GM19468 (cell line): ENCODE measurements at regions not wholly inside any gene's neighbourhood (a gene's known extent, or its start where the extent isn't known, plus 50 kb on each side); places are given as distances from the start of the nearest gene placed in this dataset.

Experiments used
- ATAC-seq: cut with Tn5 transposase; IDR thresholded peaks from one replicate; pipeline ENCODE4 v1.9.1; 2021; ENCODE audit warnings: mild to moderate bottlenecking, moderate library complexity, moderate number of reproducible peaks; ENCODE audit not compliant: unreplicated experiment; ENCODE audit errors: extremely low read depth

DNA sequence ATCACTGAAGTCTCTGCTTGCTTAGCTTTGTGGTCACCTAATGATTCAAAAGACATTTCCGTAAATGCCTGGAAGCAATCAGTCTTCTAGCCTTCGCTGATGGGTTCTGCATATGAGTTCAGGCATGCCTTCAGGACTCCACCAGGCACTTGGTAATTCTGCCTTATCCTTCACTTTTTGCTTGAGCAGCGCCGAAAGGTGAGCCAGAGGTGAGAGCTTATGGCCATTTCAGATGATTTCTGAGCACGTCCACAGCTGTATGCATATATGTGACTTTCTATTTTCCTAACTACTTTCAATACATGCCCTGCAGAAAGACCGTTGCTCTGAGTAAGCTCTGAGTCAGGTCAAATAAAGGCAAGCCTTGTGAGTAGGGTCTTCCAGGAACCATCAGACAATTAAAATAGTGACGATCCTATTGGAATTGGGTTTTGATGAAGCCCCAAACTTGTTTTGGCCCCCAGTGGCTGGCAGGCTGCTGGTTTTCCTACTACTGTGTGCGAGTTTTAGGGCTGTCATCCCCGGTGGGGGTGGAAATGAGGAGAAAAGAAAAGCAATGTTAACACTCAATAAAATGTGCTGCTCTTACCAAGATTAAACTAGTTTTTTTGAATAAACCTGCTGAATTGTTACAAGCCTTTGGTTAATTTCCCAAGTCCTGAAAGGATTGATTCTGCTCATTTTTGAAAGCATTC, 154.4 kb upstream of the AKR1E2 start:
- ATAC-seq: no peak

DNA sequence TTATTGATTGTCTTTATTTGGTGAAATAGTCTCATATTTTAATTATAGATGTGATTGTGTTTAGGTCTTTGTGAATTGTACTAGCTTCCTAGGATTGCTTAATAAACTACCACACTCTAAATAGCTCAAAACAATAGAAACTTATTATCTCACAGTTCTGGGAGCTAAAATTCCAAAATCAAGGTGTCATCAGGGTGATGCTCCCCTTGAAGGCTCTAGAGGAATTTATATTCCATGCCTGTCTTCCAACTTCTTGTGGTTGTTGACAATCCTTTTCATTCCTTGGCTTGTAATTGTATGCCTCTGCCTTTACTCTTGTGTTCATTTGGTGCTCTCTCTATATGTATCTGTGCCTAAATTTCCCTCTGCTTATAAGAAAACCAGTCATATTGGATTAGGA, 155.3 kb upstream of the AKR1E2 start:
- no peak for ATAC-seq

DNA sequence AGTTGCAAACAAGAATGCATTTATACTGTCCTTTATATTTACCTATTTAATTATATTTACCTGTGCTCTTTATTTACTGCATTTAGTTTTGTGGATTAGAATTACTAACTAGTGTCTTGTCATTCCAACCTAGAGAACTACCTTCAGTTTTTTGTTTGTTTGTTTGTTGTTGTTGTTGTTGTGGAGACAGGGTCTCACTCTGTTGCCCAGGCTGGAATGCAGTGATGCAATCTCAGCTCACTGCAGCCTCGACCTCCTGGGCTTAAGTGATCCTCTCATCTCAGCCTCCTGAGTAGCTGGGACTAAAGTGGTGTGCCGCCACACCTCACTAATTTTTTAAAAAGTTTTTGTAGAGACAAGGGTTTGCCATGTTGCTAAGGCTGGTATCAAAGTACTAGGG, 156.4 kb upstream of the AKR1E2 start:
- no peak for ATAC-seq

- peak; percentile 67 for ATAC-seq
Observed at GRCh38 chr10:4663162-4663992, 162.6 kb upstream of the AKR1E2 start.

DNA sequence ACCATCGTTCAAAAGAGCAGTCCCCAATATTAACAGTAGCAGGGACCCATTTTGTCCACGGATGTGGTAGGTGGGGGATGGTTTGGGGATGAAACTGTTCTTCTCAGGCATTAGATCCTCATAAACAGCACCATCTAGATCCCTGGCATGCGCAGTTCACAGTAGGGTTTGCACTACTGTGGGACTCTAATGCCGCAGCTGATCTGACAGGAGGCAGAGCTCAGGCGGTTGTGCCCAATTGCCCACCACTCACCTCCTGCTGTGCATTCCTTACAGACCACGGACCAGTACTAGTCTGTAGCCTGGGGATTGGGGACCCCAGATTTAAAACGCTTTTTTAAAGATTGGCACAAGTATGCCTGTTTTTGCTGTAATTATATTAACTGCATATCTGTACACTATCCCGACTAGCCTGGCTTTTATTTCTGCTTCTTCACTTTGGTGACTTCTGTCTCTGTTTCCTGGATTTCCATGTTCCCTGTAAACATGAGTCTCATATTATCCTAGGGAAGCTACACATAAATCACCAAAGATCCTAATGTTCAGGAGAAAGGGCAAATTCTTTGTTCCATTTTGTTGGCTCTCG, 163.3 kb upstream of the AKR1E2 start:
- no peak for ATAC-seq

- no peak for ATAC-seq
Observed at GRCh38 chr10:4661511-4662255, 164.3 kb upstream of the AKR1E2 start.

DNA sequence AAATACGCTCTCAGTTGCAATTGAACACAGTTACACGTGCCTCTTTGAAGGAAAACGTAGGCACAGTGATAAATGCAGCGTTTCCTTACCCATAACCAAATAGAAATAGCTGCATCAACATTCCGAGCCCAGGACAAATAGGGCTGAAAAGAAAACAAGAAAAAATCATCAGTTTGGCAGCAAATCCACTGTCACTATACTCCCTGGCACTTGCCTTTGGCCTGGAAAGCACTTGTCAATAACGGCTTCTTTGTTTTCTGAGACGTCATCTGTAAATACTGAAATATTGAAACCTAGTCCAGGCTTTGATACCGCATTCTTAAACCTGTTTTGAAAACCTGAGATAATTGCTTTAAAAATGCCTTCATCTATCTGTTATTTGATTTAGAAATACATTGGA, 167.2 kb upstream of the AKR1E2 start:
- no peak for ATAC-seq

- ATAC-seq: no peak
Observed at GRCh38 chr10:4656576-4657194, 169.3 kb upstream of the AKR1E2 start.

DNA sequence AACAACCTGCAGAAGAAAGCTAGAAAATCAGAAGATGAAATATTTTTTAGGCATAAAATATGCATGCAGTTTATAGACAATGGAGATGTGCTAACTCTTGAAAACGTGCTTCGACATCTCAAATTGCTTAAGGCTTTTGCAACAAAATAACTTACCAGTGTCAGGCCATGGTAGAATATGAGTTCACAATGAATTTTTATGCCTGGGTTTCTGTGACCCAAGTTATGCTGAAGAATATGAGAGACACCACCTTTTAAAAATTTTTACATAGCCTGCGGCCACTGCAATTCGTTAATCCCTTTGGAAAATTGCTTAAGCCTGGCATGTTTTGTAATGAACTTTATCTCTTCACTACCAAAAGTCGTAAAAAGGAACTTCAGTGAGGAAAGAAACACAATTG, 170.1 kb upstream of the AKR1E2 start:
- ATAC-seq: no peak

GRCh38 chr10:4655406-4655805, 170.6 kb upstream of the AKR1E2 start:
- no peak for ATAC-seq

DNA sequence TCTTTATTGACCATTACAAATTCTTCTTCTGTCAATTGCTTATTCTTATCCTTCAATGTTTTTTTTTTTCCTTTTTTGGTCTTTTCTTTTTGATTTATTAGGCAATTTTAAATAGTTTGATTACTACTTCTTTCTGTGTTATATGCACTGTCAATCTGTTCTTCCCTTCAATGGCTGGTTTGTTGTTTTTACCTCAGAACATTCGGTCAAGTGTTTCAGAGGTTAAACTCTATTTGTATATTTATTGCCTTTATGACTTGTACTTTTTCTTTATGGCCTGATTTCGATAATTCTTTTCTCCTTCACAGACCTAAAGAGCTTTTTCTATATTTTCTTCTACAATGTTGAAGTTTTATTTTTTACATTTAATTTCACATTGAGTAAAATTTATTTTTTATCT, 171.5 kb upstream of the AKR1E2 start:
- no peak for ATAC-seq

DNA sequence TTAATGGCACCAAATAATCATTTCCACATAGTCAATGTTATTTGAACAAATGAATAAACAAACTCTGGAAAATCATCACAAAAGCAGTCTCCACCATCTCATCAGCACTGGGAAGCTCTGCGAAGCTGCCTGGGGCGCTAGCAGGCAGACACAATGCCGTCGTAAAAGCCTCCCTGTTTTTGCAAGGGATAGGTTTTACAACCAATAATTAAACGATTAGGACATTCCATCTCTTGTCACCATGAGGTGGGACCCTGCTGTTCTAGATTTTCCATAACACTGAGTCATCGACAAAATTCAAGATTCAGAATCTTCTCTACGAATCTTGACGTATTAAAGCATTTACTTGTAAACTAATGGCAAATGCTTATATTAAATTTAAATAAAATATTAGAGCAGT, 172.8 kb upstream of the AKR1E2 start:
- no peak for ATAC-seq

DNA sequence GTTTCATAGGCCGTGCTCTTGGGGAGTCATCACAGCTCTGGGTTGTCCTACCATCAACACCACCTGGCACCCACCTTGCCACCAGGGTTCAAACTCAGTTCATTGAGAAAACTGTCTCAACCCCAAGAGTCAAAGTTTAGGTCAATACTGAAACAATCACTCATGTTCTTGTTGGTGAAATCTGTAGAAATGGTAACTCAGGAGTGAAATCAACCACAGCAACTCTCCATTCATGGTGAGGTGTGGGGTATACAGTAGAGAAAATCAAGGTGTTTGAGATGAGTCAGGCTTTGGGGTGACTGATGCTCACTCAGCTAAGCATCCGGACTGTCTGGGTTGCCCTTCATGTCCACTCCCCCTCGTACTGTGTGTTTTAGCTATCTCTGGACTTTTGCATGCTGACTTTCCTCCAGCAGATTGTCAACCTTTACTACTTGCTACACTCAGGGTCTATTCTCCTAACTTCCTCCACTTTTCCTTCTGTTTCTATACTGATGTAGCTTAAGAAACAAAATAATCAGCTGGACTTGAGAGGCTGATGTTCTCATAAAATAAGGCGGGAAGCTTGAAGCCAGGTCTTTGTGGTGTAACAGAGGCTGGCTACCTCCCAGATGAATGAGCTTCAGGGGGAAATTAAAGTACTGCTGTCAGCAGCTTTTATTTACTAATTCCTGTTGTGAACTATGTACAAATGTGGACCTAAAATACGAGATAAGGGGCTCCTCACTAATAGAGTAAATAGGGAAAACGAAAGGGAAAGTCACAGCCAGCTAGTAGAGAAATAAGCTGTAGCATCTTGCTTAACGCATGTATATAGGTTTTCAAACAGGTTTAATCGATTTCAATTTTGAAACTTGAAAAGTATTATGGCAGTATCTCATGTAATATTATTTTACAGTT, 173.6 kb upstream of the AKR1E2 start:
- no peak for ATAC-seq

DNA sequence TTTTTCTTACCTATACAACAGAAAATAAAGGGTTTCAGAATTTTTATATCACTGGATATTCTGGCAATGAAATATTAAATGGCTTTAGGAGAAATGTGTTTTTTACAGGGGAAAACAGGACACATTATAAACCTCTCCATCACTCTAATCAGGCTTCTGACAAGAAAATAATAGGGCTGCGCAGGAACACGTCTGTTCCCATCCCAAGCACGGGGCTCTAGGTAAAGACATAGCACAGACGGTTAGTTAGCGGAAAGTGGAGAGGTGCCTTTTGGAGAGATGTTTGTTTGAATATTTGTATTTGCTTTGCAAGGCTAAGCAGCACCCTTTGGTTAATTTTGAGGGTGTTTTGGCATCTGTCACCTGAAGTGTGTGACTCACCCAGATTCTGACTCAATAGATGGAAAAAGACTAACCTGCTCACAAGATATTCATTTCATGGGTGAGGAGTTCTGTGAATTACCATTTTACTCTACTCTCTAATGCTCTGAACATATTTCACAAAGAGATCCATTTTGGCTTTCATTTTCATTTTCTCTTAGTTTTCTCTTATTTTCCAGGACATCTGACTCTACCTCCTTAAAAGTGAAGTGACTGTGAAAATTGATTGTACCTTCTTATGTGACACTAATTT, 174.5 kb upstream of the AKR1E2 start:
- ATAC-seq: no peak

DNA sequence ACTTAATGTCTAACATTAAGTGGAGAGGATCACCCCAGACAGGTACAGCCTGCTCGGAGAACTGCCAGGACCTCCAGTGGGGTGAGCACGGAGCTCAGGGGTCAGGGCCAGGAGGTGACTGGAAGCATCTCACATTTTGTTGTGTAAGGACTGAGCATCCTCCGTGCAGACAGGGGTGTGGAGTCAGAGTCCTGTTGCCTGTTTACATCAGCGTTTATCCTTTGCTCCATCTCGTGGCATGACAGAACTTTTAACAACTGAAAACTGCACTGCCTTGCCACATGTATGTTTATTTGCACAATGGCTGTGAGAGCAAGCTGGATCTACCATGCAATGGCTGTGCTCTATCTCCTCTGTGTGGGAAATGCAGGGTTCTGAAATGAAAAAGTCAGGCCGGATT, 175.4 kb upstream of the AKR1E2 start:
- ATAC-seq: no peak

- ATAC-seq: no peak
Observed at GRCh38 chr10:4649886-4650508, 176.0 kb upstream of the AKR1E2 start.

DNA sequence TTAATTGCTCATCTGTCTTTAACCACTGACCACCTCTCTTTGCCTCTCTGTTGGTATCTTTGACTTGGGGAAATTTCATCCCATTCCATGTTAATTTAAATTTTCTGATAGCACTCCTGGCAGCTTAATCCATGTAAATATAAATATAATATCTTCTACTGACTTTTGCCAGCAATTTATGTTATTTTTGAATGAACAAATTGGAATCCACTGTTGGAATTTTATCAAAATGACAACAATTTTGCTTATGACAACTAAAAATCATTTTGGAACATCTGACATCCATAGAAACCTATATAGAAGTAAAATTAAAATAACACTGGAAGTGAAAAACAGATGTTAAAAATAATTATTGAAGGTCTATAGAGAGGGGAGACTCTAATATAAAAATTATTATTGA, 176.5 kb upstream of the AKR1E2 start:
- ATAC-seq: no peak

- no peak for ATAC-seq
Observed at GRCh38 chr10:4648999-4649398, 177.0 kb upstream of the AKR1E2 start.
